ENCODE measurements at regions not wholly inside any gene's neighbourhood (a gene's known extent, or its start where the extent isn't known, plus 50 kb on each side); places are given as distances from the start of the nearest gene placed in this dataset.

DNA sequence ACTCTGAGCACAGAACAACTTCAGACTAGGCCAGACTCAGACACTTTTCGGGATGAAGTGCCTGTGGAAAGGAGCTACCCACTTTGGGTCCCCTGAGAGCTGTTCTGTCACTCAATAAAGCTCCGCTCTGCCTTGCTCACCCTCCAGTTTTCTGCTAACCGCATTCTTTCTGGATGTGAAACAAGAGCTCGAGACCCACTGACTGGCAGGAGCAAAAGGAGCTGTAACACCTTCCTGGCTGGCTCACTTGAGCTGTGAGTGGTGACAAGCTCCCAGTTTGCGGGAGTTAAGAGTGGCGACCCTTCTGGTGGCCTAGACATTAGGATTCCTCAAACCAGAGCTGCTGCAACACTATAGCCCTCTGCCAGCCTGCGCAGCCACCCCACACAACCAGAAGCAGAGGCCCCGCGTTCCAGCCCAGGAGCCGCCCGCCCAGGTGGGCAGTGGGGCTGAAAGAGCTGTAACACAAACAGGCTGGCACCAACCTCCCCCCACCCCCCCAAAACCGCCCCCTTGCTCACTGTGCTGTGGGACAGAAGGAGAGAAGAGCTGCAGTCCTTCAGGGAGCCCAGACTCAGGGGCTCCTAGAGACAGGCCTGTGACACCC, 1178.1 kb upstream of the GBE1 start:
- Mint-ChIP-seq H3K4me1 (no peaks in the 10 kb centered on the region), H3K27ac (peak overlapping the region in 1 of 7 donors; percentile 25), H3K36me3 (no peaks in the 10 kb centered on the region), H3K4me3 (no peak overlapping the region), H3K9me3 (peaks cover 5 to 16% (median 8%) of the 10 kb centered on the region in 7 donors), H3K27me3 (ENCODE audit: low read depth in 3 of 3) (peaks cover 0 to 2% (median 0%) of the 10 kb centered on the region in 3 donors)
- no peak overlapping the region for H3K9ac ChIP-seq (ENCODE audit: insufficient read depth, low read length, poor library complexity, severe bottlenecking)
- no peaks in the 10 kb centered on the region for H3K27me3 ChIP-seq (ENCODE audit: control insufficient read depth in 2 of 2, insufficient read depth in 2 of 2, low read length in 2 of 2)
- H2AFZ ChIP-seq (ENCODE audit: insufficient read depth, low read depth, low read length, poor library complexity, severe bottlenecking), result no peak overlapping the region
- H4K20me1 ChIP-seq (ENCODE audit: insufficient read depth, low read length), result no peaks in the 10 kb centered on the region
- no peaks in the 10 kb centered on the region for H3K4me1 ChIP-seq (ENCODE audit: control insufficient read depth in 1 of 2, insufficient read depth in 2 of 2, low read length in 2 of 2)
- intact Hi-C loops (cut with micrococcal nuclease), result no loop called here
- peak in 1 of 3 donors; percentile 2 for DNase-seq
- peaks cover 18 to 20% of the 10 kb centered on the region in 2 donors for H3K9me3 ChIP-seq (replicated peaks in 1 of 2; ENCODE audit: control insufficient read depth in 1 of 2, insufficient read depth in 1 of 2, low read length in 2 of 2)
- TF ChIP-seq, protein P1, sequence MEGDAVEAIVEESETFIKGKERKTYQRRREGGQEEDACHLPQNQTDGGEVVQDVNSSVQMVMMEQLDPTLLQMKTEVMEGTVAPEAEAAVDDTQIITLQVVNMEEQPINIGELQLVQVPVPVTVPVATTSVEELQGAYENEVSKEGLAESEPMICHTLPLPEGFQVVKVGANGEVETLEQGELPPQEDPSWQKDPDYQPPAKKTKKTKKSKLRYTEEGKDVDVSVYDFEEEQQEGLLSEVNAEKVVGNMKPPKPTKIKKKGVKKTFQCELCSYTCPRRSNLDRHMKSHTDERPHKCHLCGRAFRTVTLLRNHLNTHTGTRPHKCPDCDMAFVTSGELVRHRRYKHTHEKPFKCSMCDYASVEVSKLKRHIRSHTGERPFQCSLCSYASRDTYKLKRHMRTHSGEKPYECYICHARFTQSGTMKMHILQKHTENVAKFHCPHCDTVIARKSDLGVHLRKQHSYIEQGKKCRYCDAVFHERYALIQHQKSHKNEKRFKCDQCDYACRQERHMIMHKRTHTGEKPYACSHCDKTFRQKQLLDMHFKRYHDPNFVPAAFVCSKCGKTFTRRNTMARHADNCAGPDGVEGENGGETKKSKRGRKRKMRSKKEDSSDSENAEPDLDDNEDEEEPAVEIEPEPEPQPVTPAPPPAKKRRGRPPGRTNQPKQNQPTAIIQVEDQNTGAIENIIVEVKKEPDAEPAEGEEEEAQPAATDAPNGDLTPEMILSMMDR (IDR thresholded peaks at IDR 0.05), result no peak
- H3K27ac ChIP-seq (ENCODE audit: low read depth in 1 of 2, low read length in 2 of 2), result no peak overlapping the region
- WGBS (ENCODE audit: insufficient coverage), result 97% methylated on average over 6 of the region's 12 CpGs
- no peaks in the 10 kb centered on the region for H3K79me2 ChIP-seq (ENCODE audit: insufficient read depth, low read length)
- H3K4me3 ChIP-seq (replicated peaks in 1 of 3; ENCODE audit: low read depth in 2 of 3, low read length in 3 of 3), result no peak overlapping the region
- no peak overlapping the region for H3K4me2 ChIP-seq (replicated peaks; ENCODE audit: extremely low read depth, low read length, poor library complexity, severe bottlenecking)
- H3K36me3 ChIP-seq (replicated peaks in 1 of 2; ENCODE audit: control insufficient read depth in 1 of 2, insufficient read depth in 2 of 2, low read length in 2 of 2), result no peaks in the 10 kb centered on the region

- H3K36me3 Mint-ChIP-seq, result no peaks in the 10 kb centered on the region
- DNase-seq, result no peak
These were observed 1177.4 kb upstream of the GBE1 start for GRCh38 chr3:82938821-82939328.

More at GRCh38 chr3:82938821-82939328, 1177.4 kb upstream of the GBE1 start:
- H3K9me3 Mint-ChIP-seq, result peaks cover 5 to 13% (median 8%) of the 10 kb centered on the region in 7 donors
- no peaks in the 10 kb centered on the region for H3K4me1 Mint-ChIP-seq
- H2AFZ ChIP-seq (ENCODE audit: insufficient read depth, low read depth, low read length, poor library complexity, severe bottlenecking), result no peak overlapping the region
- H3K27ac Mint-ChIP-seq, result no peak overlapping the region
- H3K4me1 ChIP-seq (ENCODE audit: control insufficient read depth in 1 of 2, insufficient read depth in 2 of 2, low read length in 2 of 2), result no peaks in the 10 kb centered on the region
- H3K36me3 ChIP-seq (replicated peaks in 1 of 2; ENCODE audit: control insufficient read depth in 1 of 2, insufficient read depth in 2 of 2, low read length in 2 of 2), result no peaks in the 10 kb centered on the region
- H3K9ac ChIP-seq (ENCODE audit: insufficient read depth, low read length, poor library complexity, severe bottlenecking), result no peak overlapping the region
- H3K27ac ChIP-seq (ENCODE audit: low read depth in 1 of 2, low read length in 2 of 2), result no peak overlapping the region
- intact Hi-C loops (cut with micrococcal nuclease), result no loop called here
- H3K79me2 ChIP-seq (ENCODE audit: insufficient read depth, low read length), result no peaks in the 10 kb centered on the region
- H3K4me3 ChIP-seq (replicated peaks in 1 of 3; ENCODE audit: low read depth in 2 of 3, low read length in 3 of 3), result no peak overlapping the region
- TF ChIP-seq, protein P1 (IDR thresholded peaks at IDR 0.05), result no peak
- H3K9me3 ChIP-seq (replicated peaks in 1 of 2; ENCODE audit: control insufficient read depth in 1 of 2, insufficient read depth in 1 of 2, low read length in 2 of 2), result peaks cover 19 to 20% of the 10 kb centered on the region in 2 donors
- H4K20me1 ChIP-seq (ENCODE audit: insufficient read depth, low read length), result no peaks in the 10 kb centered on the region
- no peaks in the 10 kb centered on the region for H3K27me3 ChIP-seq (ENCODE audit: control insufficient read depth in 2 of 2, insufficient read depth in 2 of 2, low read length in 2 of 2)
- no peak overlapping the region for H3K4me2 ChIP-seq (replicated peaks; ENCODE audit: extremely low read depth, low read length, poor library complexity, severe bottlenecking)
- H3K27me3 Mint-ChIP-seq (ENCODE audit: low read depth in 3 of 3), result peaks cover 0 to 2% (median 0%) of the 10 kb centered on the region in 3 donors
- WGBS (ENCODE audit: insufficient coverage), result 97% methylated on average over 14 of the region's 19 CpGs
- no peak overlapping the region for H3K4me3 Mint-ChIP-seq

All from CD14-positive monocyte (primary cell).